EH (cell line): ENCODE measurements at regions not wholly inside any gene's neighbourhood (a gene's known extent, or its start where the extent isn't known, plus 50 kb on each side); places are given as distances from the start of the nearest gene placed in this dataset.
"Not testable (repeated sequence)": the region's sequence is repeated elsewhere in the genome, so short reads cannot be mapped to it uniquely, and the experiment has no call there.

Source experiments
- DNase-seq: peaks from one replicate; pipeline ENCODE4 v3.0.0-alpha.2; 2015; ENCODE audit warnings: low read depth

GRCh38 chr6:66578362-66578761 lies 871.3 kb upstream of the EYS start:
- no peak for DNase-seq

- DNase-seq = no peak
Measured at GRCh38 chr6:66568271-66568670, 861.2 kb upstream of the EYS start.

- no peak for DNase-seq
Measured at GRCh38 chr6:66561479-66561878, 854.5 kb upstream of the EYS start.

DNA sequence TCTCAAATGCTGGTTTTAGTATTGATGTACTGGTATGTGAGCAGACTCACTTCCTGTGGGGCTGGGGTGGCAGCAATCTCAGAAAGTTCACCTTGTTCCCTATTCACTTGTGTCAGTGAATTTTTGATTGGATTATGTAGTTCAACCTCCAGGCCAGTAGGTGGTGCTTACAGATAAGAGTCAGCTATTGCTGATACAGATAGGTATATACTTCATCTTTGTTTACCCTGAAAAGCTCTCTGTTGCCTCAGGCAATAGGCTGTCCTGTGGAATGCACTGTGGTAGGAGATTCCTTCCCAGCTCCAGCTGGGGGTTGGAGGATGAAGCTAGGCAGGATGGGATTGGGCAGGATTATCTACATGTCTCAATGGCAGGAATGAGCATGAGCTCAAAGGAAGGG lies 851.2 kb upstream of the EYS start:
- no peak for DNase-seq

- no peak for DNase-seq
Measured at GRCh38 chr6:66556936-66557335, 849.9 kb upstream of the EYS start.

GRCh38 chr6:66555082-66555481 lies 848.1 kb upstream of the EYS start:
- no peak for DNase-seq

DNA sequence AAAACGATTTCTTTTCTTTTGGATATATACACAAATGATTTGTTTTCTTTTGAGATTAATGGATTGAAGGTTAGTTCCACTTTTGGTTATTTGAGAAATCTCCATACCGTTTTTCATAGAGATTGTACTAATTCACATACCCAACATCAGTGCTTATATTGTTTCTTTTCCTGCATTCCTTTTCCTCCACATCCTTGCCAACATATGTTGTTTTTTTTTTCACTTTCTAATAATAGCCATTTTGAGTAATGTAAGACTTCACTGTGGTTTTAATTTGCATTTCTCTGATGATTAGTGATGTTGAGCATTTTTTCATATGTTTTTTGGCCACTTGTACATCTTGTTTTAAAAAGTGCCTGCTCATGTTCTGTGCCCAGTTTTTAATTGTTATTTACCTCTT lies 846.4 kb upstream of the EYS start:
- no peak for DNase-seq

DNA sequence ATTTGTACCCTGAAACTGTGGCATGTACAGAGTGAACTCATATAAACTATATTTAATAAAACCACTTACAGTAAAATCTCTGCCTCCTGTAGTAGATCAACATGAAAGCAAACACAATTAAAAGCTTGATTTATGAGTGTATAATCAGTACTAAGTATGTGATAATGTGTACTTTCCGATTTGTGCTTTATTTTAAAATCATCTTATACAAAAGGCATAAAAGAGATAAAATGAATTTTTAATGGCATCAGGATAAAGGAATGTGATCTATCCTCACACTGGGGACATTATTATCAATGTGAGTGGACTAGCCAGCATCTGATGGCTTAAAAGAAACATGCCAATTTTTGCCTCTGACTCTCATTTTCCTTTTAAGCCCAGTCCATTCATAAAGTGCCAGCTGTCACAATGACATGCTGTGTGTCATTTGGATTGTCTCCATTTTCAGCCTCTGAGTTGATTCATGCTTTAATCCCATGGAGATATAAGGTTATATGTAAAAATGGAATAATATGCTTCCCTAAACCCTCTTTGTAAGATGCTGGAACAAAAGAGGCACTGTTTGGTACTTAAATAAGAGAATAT lies 831.6 kb upstream of the EYS start:
- no peak for DNase-seq

DNA sequence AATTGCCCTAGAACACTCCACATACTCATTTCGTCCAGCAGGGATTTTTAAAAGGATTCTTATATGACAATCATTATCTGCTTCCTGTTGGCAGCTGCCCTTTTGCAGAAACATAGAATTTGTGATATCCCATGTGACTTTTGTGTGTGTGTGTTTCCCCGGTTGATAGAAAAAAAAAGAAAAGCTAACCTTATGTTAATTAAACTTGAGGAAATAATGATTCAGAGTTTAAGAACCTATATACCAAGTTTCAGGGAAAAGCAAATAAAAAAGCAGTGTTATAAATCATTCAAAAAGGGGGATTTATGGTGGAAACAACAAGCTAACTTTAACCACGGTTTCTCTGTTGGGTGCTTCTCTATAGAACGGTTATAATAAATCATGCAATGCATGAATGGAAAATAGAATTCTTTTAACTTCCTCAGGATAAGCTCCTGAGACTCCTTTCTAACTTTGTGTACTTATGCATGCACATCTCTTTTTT lies 826.9 kb upstream of the EYS start:
- no peak for DNase-seq

DNA sequence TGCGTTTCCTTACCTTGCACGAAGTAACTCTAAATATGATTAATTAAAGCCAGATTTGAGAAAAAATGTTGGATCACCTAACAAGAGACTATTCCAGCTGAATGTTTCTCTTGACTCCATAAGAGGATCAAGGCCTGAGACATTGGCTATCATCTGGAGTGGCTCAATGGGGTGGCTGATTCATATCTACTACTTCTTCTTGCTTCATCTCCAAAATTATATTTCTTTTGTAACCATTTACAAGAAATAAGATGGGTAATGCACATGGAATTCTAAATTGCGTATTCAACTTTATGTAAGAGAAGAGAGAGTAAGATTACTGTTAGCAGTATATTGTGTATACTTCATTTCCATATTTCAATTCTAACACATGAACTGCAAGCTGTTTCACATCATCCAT lies 819.0 kb upstream of the EYS start:
- no peak for DNase-seq

DNA sequence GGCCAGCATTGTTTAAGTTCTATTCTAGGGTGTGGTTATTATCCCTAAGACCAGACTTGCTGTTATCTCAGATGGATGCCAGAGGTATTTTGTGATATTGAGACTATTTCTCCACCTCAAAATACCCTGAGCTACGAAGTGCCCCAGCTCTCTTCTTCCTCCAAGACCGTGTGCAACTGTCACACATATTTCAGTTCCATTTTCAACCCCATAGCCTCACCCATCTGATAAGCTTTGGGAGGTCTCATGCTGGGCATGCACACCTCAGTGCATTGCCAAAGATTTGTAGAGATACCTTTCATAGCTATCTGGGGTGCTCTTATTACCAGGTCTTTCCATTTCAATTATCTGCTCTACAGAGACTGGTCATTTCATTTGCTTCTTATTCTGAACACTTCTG lies 815.8 kb upstream of the EYS start:
- DNase-seq = no peak

GRCh38 chr6:66516377-66516776 lies 809.4 kb upstream of the EYS start:
- DNase-seq = no peak

DNA sequence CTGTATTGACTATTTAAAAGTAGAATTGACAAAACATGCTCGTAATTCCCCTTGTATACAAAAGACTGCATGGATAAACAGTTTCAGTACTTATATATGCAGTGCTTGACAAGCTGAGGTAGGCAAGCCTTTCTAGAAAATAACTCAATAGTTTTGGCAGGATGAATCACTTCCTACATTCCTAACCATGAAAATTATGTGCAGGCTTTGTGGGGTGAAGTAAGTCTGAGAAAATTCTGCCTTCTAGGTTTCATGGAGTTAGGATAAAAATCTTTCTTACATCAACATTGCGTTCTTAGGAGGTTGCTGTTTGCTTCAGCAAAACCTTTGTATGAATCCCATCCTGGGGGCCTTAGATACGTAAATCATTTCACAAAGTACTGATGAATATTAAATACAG lies 801.4 kb upstream of the EYS start:
- no peak for DNase-seq

GRCh38 chr6:66499851-66500250 lies 792.8 kb upstream of the EYS start:
- DNase-seq = no peak

DNA sequence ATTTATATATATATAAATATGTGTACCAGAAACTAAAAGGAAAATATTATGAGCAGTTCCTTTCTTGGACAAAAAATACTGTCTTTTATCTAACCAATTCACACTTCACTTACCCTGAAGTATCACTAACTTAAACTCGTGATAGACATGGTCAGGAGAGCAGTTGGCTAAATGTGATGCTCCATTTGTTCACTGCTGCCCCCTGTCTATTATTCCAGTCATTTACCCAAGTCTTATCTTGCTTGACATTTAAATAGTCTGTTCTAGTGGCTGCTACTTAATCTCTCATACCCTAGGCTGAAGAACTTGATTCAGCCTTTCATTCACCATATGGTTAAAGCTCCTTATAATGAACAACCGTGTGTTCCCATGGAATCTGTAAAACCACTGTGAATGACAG lies 789.6 kb upstream of the EYS start:
- no peak for DNase-seq

DNA sequence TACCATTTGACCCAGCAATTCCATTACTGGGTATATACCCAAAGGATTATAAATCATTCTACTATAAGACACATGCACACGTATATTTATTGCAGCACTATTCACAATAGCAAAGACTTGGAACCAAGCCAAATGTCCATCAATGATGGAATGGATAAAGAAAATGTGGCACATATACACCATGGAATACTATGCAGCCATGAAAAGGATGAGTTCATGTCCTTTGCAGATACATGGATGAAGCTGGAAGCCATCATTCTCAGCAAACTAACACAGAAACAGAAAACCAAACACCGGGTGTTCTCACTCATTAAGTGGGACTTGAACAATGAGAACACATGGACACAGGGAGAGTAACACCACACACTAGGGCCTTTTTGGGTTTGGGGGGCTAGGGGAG lies 787.6 kb upstream of the EYS start:
- DNase-seq = not testable (repeated sequence)

DNA sequence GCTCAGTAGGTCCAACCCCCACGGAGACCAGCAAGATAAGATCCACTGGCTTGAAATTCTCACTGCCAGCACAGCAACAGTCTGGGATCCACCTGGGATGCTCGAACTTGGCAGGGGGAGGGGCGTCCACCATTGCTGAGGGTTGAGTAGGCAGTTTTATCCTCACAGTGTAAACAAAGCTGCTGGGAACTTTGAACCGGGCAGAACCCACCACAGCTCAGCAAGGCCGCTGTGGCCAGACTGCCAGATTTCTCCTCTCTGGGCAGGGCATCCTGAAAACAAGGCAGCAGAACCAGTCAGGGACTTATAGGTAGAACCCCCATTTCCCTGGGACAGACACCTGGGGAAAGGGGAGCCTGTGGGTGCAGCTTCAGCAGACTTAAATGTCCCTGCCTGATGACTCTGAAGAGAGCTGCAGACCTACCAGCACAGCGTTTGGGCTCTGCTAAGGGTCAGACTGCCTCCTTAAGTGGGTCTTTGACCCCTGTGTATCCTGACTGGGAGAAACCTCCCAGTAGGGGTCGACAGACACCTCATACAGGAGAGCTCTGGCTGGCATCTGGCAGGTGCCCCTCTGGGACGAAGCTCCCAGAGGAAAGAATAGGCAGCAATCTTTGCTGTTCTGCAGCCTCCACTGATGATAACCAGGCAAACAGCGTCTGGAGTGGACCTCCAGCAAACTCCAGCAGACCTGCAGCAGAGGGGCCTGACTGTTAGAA lies 782.4 kb upstream of the EYS start:
- DNase-seq = no peak

- DNase-seq = no peak
Measured at GRCh38 chr6:66481216-66481615, 774.2 kb upstream of the EYS start.

GRCh38 chr6:66478705-66479104 lies 771.7 kb upstream of the EYS start:
- no peak for DNase-seq

DNA sequence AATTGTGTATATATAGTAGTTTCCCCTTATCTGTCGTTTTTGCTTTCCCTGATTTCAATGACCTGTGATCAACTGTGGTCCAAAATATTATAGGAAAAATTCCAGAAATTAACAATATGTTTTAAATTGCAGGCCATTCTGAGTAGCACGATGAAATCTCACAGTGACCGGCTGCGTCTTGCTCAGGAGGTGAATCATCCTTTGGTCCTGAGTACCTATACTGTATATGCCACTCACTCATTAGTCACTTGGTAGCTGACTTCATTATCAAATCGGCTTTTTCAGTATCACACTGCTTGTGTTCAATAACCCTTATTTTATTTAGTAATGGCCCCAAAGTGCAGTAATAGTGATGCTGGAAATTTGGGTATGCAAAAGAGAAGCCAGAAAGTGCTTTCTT lies 728.3 kb upstream of the EYS start:
- DNase-seq = no peak

GRCh38 chr6:66429210-66429609 lies 722.2 kb upstream of the EYS start:
- DNase-seq = no peak

DNA sequence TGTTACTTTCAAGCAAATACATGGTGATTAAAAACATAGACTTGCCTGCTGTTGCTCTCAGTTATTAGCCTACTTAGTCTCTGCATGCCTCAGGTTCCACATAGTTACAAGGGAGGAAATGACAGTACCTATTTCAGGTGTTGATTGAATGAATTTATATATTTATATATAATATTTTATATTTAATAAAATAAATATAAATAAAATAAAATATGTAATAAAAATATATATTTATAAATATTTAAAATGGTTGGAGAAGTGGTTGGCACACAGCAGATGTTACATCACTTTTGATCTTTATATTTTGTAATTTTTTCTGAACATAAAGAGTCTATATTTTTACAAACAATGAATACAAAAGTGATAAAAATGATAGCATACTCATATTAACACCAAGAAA lies 716.0 kb upstream of the EYS start:
- no peak for DNase-seq

DNA sequence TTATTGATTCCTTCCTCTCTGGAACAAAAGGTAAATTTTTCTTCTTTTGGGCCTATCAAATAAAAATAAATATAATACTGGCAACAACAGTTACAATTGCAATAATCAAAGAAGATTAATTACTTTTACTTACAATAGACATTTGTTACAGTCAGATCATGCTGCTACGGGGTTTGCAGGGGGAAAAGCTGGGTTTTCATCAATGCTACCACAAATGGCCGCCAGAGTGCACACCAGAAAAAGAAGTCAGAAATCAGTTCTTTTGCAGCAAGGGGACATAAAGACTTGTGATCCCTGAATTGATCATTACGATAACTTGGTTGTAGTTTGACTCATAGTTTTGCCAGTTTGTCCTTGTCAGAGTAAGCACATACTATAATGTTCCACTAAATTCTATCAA lies 714.5 kb upstream of the EYS start:
- DNase-seq = no peak

GRCh38 chr6:66418906-66419305 lies 711.9 kb upstream of the EYS start:
- DNase-seq = no peak
